SK-N-SH (cell line): ENCODE measurements at regions not wholly inside any gene's neighbourhood (a gene's known extent, or its start where the extent isn't known, plus 50 kb on each side); places are given as distances from the start of the nearest gene placed in this dataset.

ENCODE experiments used
- CTCF ChIA-PET: fragments of 300-600, 350-600 bp; formaldehyde crosslinking; extraction: SDS; loops from one replicate; lab custom pipeline; 2021; lab: Yijun Ruan, JAX
- POLR2A ChIA-PET: fragments of 350-600 bp; sonication (Branson Sonifier 250); formaldehyde crosslinking; extraction: SDS; loops from one replicate; lab custom pipeline; 2020; ENCODE audit warnings: antibody characterized with exemption, inconsistent platforms; lab: Yijun Ruan, JAX
- DNase-seq: peaks from one replicate; pipeline ENCODE4 v3.0.0; 2012
- H2AFZ ChIP-seq: fragments of 200-600 bp; sonication (generic); 2 replicates; pipeline ENCODE4 v1.8.1; 2016; ENCODE audit warnings: antibody characterized with exemption, mild to moderate bottlenecking, low read depth
- H3F3A ChIP-seq: fragments of 200-600 bp; sonication (generic); replicated peaks from 2 replicates; pipeline ENCODE3; 2016; ENCODE audit warnings: antibody characterized with exemption, mild to moderate bottlenecking; ENCODE audit not compliant: insufficient read depth
- H3K27ac ChIP-seq, 2 experiments: fragments of 200-500 bp in 1 of 2; fragments of 200-600 bp in 1 of 2; sonication (Bioruptor generic) in 1 of 2; sonication (generic), shearing (Covaris generic) in 1 of 2; 2 replicates each; pipeline versions ENCODE4 v1.5.1 to v1.6.1; 2014 to 2016; ENCODE audit warnings: low read depth in 2 of 2, inconsistent platforms in 1 of 2, low read length in 1 of 2, mild to moderate bottlenecking in 1 of 2, mixed read lengths in 1 of 2
- H3K27me3 ChIP-seq: fragments of 200-600 bp; sonication (generic), shearing (Covaris generic); 2 replicates; pipeline ENCODE4 v1.6.1; 2016; ENCODE audit warnings: mixed run types; ENCODE audit not compliant: insufficient read depth
- H3K36me3 ChIP-seq, 2 experiments: fragments of 200-500 bp in 1 of 2; fragments of 200-600 bp in 1 of 2; sonication (Bioruptor generic) in 1 of 2; sonication (generic) in 1 of 2; replicated peaks in 1 of 2; 2 replicates each; pipeline versions ENCODE3 to v1.5.1; 2014 to 2016; ENCODE audit warnings: low read length in 1 of 2, mild to moderate bottlenecking in 1 of 2; ENCODE audit not compliant: insufficient read depth in 2 of 2, control insufficient read depth in 1 of 2
- H3K4me1 ChIP-seq, 2 experiments: fragments of 200-500 bp in 1 of 2; fragments of 200-600 bp in 1 of 2; sonication (Bioruptor generic) in 1 of 2; sonication (generic), shearing (Covaris generic) in 1 of 2; 2 replicates each; pipeline versions ENCODE4 v1.5.1 to v1.6.1; 2014 to 2016; ENCODE audit warnings: low read depth in 1 of 2, low read length in 1 of 2, mixed run types in 1 of 2; ENCODE audit not compliant: insufficient read depth in 2 of 2, control insufficient read depth in 1 of 2
- H3K4me2 ChIP-seq: fragments of 200-600 bp; sonication (generic), shearing (Covaris generic); 2 replicates; pipeline ENCODE4 v1.6.1; 2017; ENCODE audit warnings: mixed run types
- H3K4me3 ChIP-seq, 2 experiments: fragments of 200-500 bp in 1 of 2; fragments of 200-600 bp in 1 of 2; sonication (Bioruptor generic) in 1 of 2; sonication (generic), shearing (Covaris generic) in 1 of 2; 2 replicates each; pipeline versions ENCODE4 v1.5.1 to v1.8.1; 2014 to 2016; ENCODE audit warnings: low read depth in 2 of 2, inconsistent platforms in 1 of 2, low read length in 1 of 2, mild to moderate bottlenecking in 1 of 2, mixed read lengths in 1 of 2, moderate library complexity in 1 of 2
- H3K79me2 ChIP-seq: fragments of 200-600 bp; sonication (generic); 2 replicates; pipeline ENCODE4 v1.8.1; 2017; ENCODE audit warnings: mild to moderate bottlenecking; ENCODE audit not compliant: insufficient read depth
- H3K9ac ChIP-seq: fragments of 200-600 bp; sonication (generic); 2 replicates; pipeline ENCODE4 v1.6.1; 2017; ENCODE audit warnings: mixed run types
- H3K9me2 ChIP-seq: fragments of 200-600 bp; sonication (generic); 2 replicates; pipeline ENCODE4 v1.6.1; 2017; ENCODE audit warnings: mixed run types
- H3K9me3 ChIP-seq: fragments of 200-600 bp; sonication (generic); 2 replicates; pipeline ENCODE4 v1.6.1; 2017; ENCODE audit warnings: mixed run types, mild to moderate bottlenecking, moderate library complexity
- H4K20me1 ChIP-seq: fragments of 200-600 bp; sonication (generic); 2 replicates; pipeline ENCODE4 v1.6.1; 2017; ENCODE audit warnings: mild to moderate bottlenecking, mixed run types; ENCODE audit not compliant: insufficient read depth
- EZH2phosphoT487 ChIP-seq: fragments of 200-600 bp; sonication (generic); IDR thresholded peaks from 2 replicates; pipeline ENCODE4 v1.6.1; 2017; ENCODE audit warnings: low read depth, mixed run types, mild to moderate bottlenecking, antibody characterized with exemption, moderate library complexity, borderline replicate concordance
- FOSL2 ChIP-seq: IDR thresholded peaks from 2 replicates; pipeline ENCODE4 v1.4.0; 2012; ENCODE audit warnings: low read depth, mild to moderate bottlenecking, moderate library complexity, borderline replicate concordance
- FOXM1 ChIP-seq: IDR thresholded peaks from 2 replicates; pipeline ENCODE4 v1.4.0; 2012; ENCODE audit warnings: low read depth, mild to moderate bottlenecking
- GABPA ChIP-seq: IDR thresholded peaks from 2 replicates; pipeline ENCODE4 v1.4.0; 2012; ENCODE audit warnings: low read depth, mild to moderate bottlenecking
- GATA2 ChIP-seq: sonication (generic); formaldehyde crosslinking; IDR thresholded peaks from 2 replicates; pipeline ENCODE4 v1.5.0; 2020; ENCODE audit warnings: mild to moderate bottlenecking, missing genetic modification reagents
- NFIC ChIP-seq: IDR thresholded peaks from 2 replicates; pipeline ENCODE4 v1.4.0; 2012; ENCODE audit warnings: borderline replicate concordance
- POLR2AphosphoS5 ChIP-seq: IDR thresholded peaks from 2 replicates; pipeline ENCODE4 v1.6.1; 2012; ENCODE audit warnings: low read depth, low read length
- RFX5 ChIP-seq: IDR thresholded peaks from 2 replicates; pipeline ENCODE4 v1.6.1; 2012; ENCODE audit warnings: mild to moderate bottlenecking, improper control_type of control experiment, low read length
- RXRA ChIP-seq: IDR thresholded peaks from 2 replicates; pipeline ENCODE4 v1.4.0; 2012; ENCODE audit warnings: low read depth, mild to moderate bottlenecking, borderline replicate concordance
- SIN3A ChIP-seq: IDR thresholded peaks from 2 replicates; pipeline ENCODE4 v1.6.1; 2012; ENCODE audit warnings: low read depth, mild to moderate bottlenecking, low read length, moderate library complexity, borderline replicate concordance
- SMC3 ChIP-seq: IDR thresholded peaks from 2 replicates; pipeline ENCODE4 v1.6.1; 2012; ENCODE audit warnings: low read depth, low read length, improper control_type of control experiment
- TAF1 ChIP-seq: IDR thresholded peaks from 2 replicates; pipeline ENCODE4 v1.6.1; 2012; ENCODE audit warnings: low read depth, mild to moderate bottlenecking, low read length, moderate library complexity, borderline replicate concordance
- TCF12 ChIP-seq: IDR thresholded peaks from 2 replicates; pipeline ENCODE4 v1.4.0; 2012
- TEAD4 ChIP-seq: IDR thresholded peaks from 2 replicates; pipeline ENCODE4 v1.4.0; 2012; ENCODE audit warnings: mild to moderate bottlenecking, borderline replicate concordance; ENCODE audit not compliant: insufficient read depth
- WGBS: methylation state at CpG from one replicate; pipeline ENCODE4 v1.1.6; 2017; ENCODE audit warnings: low lambda C conversion rate; 5-methylcytosine and 5-hydroxymethylcytosine counted together
- TF ChIP-seq, protein P1 (sequence below): fragments of 150-350 bp; IDR thresholded peaks from 2 replicates; pipeline ENCODE4 v1.6.1; 2016; ENCODE audit warnings: mild to moderate bottlenecking, low read depth, low read length

DNA sequence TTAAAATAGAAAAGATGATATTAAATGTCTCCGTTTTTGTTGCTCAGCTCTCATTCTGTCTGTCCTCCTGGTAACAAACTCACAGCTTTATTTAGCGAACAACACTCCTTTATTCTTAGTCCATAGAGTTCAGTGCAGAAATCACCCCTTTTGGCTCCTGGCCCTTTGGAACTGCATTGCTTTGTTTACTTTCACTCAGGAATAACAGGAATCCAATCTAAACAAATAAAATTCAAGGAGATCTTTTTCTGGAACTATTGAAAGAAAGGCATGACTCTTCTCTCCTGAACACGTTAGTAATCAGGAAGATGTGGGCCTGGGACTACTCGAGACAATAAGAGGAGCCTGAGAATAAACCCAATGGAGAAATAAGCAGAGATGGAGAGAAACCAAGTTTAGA is 409.2 kb downstream of the DIPK2A start:
- no peak for DNase-seq
- H3K27ac ChIP-seq: no peak overlapping the region
- no peak overlapping the region for H2AFZ ChIP-seq
- no peaks in the 10 kb centered on the region for H3K9me2 ChIP-seq
- H3F3A ChIP-seq: no peaks in the 10 kb centered on the region
- H3K4me3 ChIP-seq: no peak overlapping the region
- no peaks in the 10 kb centered on the region for H4K20me1 ChIP-seq
- H3K9ac ChIP-seq: no peak overlapping the region
- no peaks in the 10 kb centered on the region for H3K79me2 ChIP-seq
- no peaks in the 10 kb centered on the region for H3K36me3 ChIP-seq
- no peak for TF ChIP-seq NFIC
- TF ChIP-seq RXRA: no peak
- no peak for TF ChIP-seq FOXM1
- no peak for TF ChIP-seq FOSL2
- ChIA-PET CTCF (no interaction called here), POLR2A (no interaction called here)
- WGBS: 4% methylated on average over 4 of the region's 4 CpGs
- H3K9me3 ChIP-seq: no peaks in the 10 kb centered on the region
- no peaks in the 10 kb centered on the region for H3K4me1 ChIP-seq
- H3K27me3 ChIP-seq: no peaks in the 10 kb centered on the region
- no peak overlapping the region for H3K4me2 ChIP-seq

DNA sequence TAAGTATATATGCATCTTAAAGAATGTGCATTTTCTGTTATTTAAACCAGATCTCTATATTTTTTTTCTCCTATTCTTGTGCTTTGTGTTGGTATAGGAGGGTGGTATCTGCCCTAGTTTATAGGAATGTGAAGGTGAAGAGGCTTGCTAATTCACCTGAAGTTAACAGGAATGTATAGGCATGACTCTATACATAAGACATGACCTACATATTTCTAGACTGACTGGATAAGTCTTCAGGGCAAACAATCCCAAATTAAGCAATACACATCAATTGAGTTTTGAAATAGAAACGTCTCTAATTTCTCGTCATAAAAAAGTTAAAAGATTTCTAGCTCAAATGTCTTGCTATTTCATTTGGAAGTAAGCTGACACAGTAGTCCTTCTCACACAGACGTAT is 410.0 kb downstream of the DIPK2A start:
- CTCF ChIA-PET: no interaction called here
- no peaks in the 10 kb centered on the region for H4K20me1 ChIP-seq
- TF ChIP-seq TAF1: no peak
- TF ChIP-seq GATA2: no peak
- TF ChIP-seq SIN3A: no peak
- no peak for TF ChIP-seq EZH2phosphoT487

DNA sequence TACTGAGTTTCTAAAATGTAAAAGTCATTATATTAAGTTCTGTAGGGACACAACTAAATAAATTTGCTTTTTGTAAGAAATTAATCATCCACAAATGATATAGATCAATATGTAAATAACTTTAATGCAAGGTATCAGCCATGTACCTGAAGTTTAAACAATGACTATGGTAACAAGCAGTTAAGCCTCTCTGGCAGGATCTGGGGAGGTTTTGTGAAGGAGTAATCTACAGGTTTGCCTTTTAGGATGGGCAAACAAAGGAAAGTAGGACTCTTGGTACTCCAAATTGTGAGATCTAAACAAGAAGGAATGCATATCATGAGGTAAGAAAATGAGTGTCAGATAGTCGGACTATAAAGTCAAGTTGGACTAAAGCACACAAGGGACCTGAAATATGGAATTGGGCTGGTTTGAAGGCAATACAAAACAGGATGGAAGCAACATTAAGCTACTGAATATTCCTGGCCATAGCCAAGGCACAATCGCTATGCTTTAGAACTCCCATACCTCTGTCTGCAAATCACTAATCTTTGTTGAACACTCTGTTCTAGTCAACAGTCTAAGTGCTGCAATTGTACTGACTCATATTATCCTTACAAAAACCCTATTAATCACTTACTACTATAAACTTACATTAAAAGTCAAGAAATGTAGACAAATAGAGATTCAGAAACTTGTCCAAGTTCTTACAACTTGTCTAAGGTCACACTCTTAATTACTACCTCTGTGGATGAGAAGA is 412.8 kb downstream of the DIPK2A start:
- Histone ChIP-seq H2AFZ (no peak overlapping the region), H3K79me2 (no peaks in the 10 kb centered on the region), H3K9ac (no peak overlapping the region), H3K4me3 (no peak overlapping the region), H3K9me2 (no peaks in the 10 kb centered on the region), H4K20me1 (no peaks in the 10 kb centered on the region), H3K27me3 (no peaks in the 10 kb centered on the region), H3K4me2 (no peak overlapping the region), H3K27ac (no peak overlapping the region), H3K4me1 (no peaks in the 10 kb centered on the region)
- WGBS: 0% methylated on average over 2 of the region's 2 CpGs
- no peak for DNase-seq
- CTCF ChIA-PET: no interaction called here
- TF ChIP-seq SMC3 (no peak), RFX5 (no peak), SIN3A (no peak), POLR2AphosphoS5 (no peak), GABPA (no peak), TCF12 (no peak), GATA2 (no peak), TEAD4 (no peak)
- TF ChIP-seq, protein P1, sequence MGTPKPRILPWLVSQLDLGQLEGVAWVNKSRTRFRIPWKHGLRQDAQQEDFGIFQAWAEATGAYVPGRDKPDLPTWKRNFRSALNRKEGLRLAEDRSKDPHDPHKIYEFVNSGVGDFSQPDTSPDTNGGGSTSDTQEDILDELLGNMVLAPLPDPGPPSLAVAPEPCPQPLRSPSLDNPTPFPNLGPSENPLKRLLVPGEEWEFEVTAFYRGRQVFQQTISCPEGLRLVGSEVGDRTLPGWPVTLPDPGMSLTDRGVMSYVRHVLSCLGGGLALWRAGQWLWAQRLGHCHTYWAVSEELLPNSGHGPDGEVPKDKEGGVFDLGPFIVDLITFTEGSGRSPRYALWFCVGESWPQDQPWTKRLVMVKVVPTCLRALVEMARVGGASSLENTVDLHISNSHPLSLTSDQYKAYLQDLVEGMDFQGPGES: no peak
- TF ChIP-seq, all 33 proteins: peak for 0
- Histone ChIP-seq H3F3A (no peaks in the 10 kb centered on the region), H3K9me3 (no peaks in the 10 kb centered on the region), H3K36me3 (no peaks in the 10 kb centered on the region)
- POLR2A ChIA-PET: no interaction called here

More for the DNA sequence above, 410.0 kb downstream of the DIPK2A start:
- DNase-seq: no peak
- POLR2A ChIA-PET: no interaction called here
- H3K79me2 ChIP-seq: no peaks in the 10 kb centered on the region
- no peaks in the 10 kb centered on the region for H3K9me2 ChIP-seq
- H3K4me2 ChIP-seq: no peak overlapping the region
- no peak overlapping the region for H2AFZ ChIP-seq
- no peaks in the 10 kb centered on the region for H3K9me3 ChIP-seq
- H3K4me3 ChIP-seq: no peak overlapping the region
- no peak overlapping the region for H3K9ac ChIP-seq
- no peaks in the 10 kb centered on the region for H3K4me1 ChIP-seq
- no peak overlapping the region for H3K27ac ChIP-seq
- no peaks in the 10 kb centered on the region for H3F3A ChIP-seq
- H3K36me3 ChIP-seq: no peaks in the 10 kb centered on the region
- H3K27me3 ChIP-seq: no peaks in the 10 kb centered on the region
- WGBS: 5% methylated on average over 3 of the region's 3 CpGs
